ENCODE measurements at regions not wholly inside any gene's neighbourhood (a gene's known extent, or its start where the extent isn't known, plus 50 kb on each side); places are given as distances from the start of the nearest gene placed in this dataset.
A peak's percentile ranks its signal among the peaks of the same experiment; 100 is the strongest.

DNA sequence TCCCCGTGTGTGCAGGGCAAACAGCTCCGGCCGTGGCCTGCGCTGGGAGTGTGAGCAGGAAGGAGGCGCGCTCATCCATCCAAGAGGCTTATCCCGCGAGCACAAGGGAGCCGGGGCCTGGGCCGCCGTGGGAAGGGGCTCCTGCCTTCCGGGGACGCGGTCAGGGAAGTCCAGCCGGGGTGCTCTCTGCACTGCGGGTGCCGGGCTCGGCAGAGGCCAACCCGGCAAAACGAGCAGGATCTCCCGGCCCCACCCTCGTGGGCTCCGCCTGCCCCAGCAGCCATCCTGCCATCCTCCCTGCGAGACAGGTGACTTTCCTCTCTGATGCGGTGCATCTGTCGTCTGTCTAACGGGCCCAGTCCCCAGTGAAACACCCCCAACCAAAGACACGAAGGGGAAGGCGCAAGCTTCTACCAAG is 244.2 kb downstream of the AUH start:
- H3K4me3 ChIP-seq (ENCODE audit: low read depth, low read length) = no peak overlapping the region
- no peak for DNase-seq (ENCODE audit: low read depth)
- TF ChIP-seq CTCF (IDR thresholded peaks at IDR 0.05; ENCODE audit: insufficient read depth, low read depth, low read length) = no peak

DNA sequence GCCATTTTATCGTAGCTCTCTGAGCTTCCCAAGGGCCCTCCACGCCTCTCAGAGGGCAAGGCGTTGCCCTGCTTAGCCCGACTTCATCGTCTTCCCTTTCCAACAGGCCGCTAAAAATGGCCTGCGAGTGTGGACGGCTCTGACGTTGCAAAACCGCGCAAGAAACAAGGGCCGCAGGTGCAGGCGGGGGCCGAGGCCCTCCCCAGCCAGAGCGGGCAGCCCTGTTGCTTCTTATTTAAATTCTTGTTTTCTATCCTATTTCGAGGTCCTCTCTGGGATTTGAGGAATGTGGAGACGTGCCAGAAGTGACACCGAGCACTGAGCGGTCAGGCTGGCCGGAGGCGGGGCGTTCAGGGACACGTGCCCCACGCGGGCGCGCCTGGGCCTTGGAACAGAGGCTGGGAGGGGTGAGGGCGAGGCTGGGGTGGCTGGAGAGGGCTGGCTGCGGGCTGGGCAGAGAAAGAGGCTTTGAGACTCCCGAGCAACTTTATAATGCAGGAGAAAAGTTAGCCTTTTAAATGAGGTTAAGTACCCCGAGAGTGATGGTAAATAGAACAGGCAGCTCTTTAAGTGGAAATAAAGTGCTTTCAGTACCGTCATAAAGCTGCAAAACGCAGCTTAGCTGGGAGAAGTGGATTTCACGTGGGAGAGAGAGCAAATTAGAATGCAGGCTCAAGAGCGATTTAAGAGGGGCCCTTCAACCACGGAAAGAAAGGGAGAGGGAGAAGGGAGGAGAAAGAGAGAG is 243.6 kb downstream of the AUH start:
- no peak for TF ChIP-seq CTCF (IDR thresholded peaks at IDR 0.05; ENCODE audit: insufficient read depth, low read depth, low read length)
- H3K4me3 ChIP-seq (ENCODE audit: low read depth, low read length) = no peak overlapping the region
- peak; percentile 85 for DNase-seq (ENCODE audit: low read depth)

DNA sequence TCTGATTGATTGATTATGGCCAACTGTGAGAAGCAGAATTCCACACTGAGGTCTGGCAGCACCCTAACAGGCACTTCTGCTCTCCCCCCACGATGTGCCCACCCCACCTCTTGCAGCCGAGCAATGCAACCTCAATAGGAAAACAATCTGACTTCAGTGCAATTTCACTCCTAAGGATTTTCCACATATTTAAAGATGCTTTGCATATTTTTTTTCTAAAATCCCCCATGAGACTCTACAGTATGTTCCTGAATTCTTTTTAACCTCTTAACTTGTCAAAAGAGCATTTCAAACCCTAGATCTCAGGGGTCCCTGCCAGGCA is 243.1 kb downstream of the AUH start:
- H3K4me3 ChIP-seq (ENCODE audit: low read depth, low read length) = no peak overlapping the region
- no peak for TF ChIP-seq CTCF (IDR thresholded peaks at IDR 0.05; ENCODE audit: insufficient read depth, low read depth, low read length)
- no peak for DNase-seq (ENCODE audit: low read depth)

- peak; percentile 66 for DNase-seq (ENCODE audit: low read depth)
- TF ChIP-seq CTCF (IDR thresholded peaks at IDR 0.05; ENCODE audit: insufficient read depth, low read depth, low read length) = no peak
- no peak overlapping the region for H3K4me3 ChIP-seq (ENCODE audit: low read depth, low read length)
Observed at GRCh38 chr9:91119142-91119541, 242.6 kb downstream of the AUH start.

DNA sequence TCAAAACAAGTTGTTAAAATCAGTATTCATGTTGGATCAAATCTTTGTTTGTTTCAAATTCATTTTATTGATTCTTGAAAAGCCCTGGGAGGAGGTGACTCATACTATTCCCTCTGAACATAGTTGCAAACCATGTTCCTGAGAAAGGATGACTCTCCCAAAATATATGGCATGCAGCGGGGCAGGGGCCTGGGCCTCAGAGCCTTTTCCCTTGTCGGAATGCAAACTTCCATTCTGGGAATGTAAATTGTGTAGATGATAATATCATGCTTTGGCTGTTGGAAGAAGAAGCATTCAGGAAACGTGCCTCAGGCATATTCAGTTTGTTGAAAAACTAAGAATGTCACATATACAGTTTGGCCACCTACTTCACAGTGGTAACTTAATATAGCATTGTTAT is 242.0 kb downstream of the AUH start:
- TF ChIP-seq CTCF (IDR thresholded peaks at IDR 0.05; ENCODE audit: insufficient read depth, low read depth, low read length) = no peak
- peak; percentile 85 for DNase-seq (ENCODE audit: low read depth)
- no peak overlapping the region for H3K4me3 ChIP-seq (ENCODE audit: low read depth, low read length)

GRCh38 chr9:91120200-91120599 is 241.5 kb downstream of the AUH start:
- H3K4me3 ChIP-seq (ENCODE audit: low read depth, low read length) = no peak overlapping the region
- TF ChIP-seq CTCF (IDR thresholded peaks at IDR 0.05; ENCODE audit: insufficient read depth, low read depth, low read length) = no peak
- no peak for DNase-seq (ENCODE audit: low read depth)

DNA sequence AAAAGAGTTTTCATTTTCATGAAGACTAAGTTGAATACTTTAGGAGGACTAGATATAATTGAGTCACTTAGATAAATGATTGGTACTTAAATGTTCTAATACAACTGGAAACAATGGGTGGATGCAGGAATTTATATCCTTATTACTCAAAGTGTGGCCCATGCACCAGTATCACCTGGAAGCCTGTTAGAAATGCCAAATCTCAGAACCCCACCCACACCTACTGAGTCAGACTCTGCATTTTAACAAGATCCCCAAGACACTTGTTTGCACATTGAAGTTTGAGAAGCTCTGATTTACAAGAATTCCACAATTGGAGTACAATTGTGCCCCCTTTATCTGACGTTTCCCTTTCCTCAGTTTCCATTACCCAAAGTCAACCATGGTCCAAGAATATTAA is 239.0 kb downstream of the AUH start:
- TF ChIP-seq CTCF (IDR thresholded peaks at IDR 0.05; ENCODE audit: insufficient read depth, low read depth, low read length) = no peak
- no peak overlapping the region for H3K4me3 ChIP-seq (ENCODE audit: low read depth, low read length)
- no peak for DNase-seq (ENCODE audit: low read depth)

Measured in fibroblast of villous mesenchyme (primary cell).